H1 (cell line): ENCODE measurements at regions not wholly inside any gene's neighbourhood (a gene's known extent, or its start where the extent isn't known, plus 50 kb on each side); places are given as distances from the start of the nearest gene placed in this dataset.

Experiments used
- TF ChIP-seq, protein P1 (sequence below): fragments of 300-600 bp; sonication (generic); IDR thresholded peaks from 2 replicates; pipeline ENCODE4 v1.7.1; 2012; ENCODE audit warnings: low read length, moderate library complexity, mild to moderate bottlenecking, inconsistent platforms; ENCODE audit not compliant: insufficient replicate concordance

DNA sequence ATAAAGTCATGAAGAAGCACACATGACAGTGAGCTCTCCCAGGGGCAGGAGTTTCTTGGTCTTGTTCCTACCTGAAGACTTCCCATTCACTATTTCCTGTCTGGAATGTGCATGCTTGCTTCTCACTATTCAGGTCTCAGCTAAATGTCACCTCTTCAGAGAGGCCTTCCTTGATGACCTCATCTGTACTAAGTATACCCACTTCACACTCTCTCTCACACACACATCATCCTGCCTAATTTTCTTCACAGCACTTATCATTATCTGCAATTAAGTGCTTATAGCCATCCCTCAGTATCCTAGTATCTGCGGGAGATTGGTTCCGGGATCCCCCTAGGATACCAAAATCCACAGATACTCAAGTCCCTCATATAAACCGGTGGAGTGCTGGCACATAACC is 146.4 kb upstream of the IVNS1ABP start (continued):
- TF ChIP-seq, protein P1, sequence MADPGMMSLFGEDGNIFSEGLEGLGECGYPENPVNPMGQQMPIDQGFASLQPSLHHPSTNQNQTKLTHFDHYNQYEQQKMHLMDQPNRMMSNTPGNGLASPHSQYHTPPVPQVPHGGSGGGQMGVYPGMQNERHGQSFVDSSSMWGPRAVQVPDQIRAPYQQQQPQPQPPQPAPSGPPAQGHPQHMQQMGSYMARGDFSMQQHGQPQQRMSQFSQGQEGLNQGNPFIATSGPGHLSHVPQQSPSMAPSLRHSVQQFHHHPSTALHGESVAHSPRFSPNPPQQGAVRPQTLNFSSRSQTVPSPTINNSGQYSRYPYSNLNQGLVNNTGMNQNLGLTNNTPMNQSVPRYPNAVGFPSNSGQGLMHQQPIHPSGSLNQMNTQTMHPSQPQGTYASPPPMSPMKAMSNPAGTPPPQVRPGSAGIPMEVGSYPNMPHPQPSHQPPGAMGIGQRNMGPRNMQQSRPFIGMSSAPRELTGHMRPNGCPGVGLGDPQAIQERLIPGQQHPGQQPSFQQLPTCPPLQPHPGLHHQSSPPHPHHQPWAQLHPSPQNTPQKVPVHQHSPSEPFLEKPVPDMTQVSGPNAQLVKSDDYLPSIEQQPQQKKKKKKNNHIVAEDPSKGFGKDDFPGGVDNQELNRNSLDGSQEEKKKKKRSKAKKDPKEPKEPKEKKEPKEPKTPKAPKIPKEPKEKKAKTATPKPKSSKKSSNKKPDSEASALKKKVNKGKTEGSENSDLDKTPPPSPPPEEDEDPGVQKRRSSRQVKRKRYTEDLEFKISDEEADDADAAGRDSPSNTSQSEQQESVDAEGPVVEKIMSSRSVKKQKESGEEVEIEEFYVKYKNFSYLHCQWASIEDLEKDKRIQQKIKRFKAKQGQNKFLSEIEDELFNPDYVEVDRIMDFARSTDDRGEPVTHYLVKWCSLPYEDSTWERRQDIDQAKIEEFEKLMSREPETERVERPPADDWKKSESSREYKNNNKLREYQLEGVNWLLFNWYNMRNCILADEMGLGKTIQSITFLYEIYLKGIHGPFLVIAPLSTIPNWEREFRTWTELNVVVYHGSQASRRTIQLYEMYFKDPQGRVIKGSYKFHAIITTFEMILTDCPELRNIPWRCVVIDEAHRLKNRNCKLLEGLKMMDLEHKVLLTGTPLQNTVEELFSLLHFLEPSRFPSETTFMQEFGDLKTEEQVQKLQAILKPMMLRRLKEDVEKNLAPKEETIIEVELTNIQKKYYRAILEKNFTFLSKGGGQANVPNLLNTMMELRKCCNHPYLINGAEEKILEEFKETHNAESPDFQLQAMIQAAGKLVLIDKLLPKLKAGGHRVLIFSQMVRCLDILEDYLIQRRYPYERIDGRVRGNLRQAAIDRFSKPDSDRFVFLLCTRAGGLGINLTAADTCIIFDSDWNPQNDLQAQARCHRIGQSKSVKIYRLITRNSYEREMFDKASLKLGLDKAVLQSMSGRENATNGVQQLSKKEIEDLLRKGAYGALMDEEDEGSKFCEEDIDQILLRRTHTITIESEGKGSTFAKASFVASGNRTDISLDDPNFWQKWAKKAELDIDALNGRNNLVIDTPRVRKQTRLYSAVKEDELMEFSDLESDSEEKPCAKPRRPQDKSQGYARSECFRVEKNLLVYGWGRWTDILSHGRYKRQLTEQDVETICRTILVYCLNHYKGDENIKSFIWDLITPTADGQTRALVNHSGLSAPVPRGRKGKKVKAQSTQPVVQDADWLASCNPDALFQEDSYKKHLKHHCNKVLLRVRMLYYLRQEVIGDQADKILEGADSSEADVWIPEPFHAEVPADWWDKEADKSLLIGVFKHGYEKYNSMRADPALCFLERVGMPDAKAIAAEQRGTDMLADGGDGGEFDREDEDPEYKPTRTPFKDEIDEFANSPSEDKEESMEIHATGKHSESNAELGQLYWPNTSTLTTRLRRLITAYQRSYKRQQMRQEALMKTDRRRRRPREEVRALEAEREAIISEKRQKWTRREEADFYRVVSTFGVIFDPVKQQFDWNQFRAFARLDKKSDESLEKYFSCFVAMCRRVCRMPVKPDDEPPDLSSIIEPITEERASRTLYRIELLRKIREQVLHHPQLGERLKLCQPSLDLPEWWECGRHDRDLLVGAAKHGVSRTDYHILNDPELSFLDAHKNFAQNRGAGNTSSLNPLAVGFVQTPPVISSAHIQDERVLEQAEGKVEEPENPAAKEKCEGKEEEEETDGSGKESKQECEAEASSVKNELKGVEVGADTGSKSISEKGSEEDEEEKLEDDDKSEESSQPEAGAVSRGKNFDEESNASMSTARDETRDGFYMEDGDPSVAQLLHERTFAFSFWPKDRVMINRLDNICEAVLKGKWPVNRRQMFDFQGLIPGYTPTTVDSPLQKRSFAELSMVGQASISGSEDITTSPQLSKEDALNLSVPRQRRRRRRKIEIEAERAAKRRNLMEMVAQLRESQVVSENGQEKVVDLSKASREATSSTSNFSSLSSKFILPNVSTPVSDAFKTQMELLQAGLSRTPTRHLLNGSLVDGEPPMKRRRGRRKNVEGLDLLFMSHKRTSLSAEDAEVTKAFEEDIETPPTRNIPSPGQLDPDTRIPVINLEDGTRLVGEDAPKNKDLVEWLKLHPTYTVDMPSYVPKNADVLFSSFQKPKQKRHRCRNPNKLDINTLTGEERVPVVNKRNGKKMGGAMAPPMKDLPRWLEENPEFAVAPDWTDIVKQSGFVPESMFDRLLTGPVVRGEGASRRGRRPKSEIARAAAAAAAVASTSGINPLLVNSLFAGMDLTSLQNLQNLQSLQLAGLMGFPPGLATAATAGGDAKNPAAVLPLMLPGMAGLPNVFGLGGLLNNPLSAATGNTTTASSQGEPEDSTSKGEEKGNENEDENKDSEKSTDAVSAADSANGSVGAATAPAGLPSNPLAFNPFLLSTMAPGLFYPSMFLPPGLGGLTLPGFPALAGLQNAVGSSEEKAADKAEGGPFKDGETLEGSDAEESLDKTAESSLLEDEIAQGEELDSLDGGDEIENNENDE = no peak
